ENCODE measurements at regions not wholly inside any gene's neighbourhood (a gene's known extent, or its start where the extent isn't known, plus 50 kb on each side); places are given as distances from the start of the nearest gene placed in this dataset.
A peak's percentile ranks its signal among the peaks of the same experiment; 100 is the strongest.

GRCh38 chr3:152945556-152945955, 110.6 kb downstream of the P2RY1 start:
- H3K9me3 ChIP-seq (ENCODE audit: insufficient read depth, low read depth) = no peaks in the 10 kb centered on the region
- ChIA-PET POLR2A (ENCODE audit: unreplicated experiment) (no interaction called here), CTCF (no interaction called here)
- H4K20me1 ChIP-seq (ENCODE audit: insufficient read depth) = no peaks in the 10 kb centered on the region
- no peak overlapping the region for H3K4me3 ChIP-seq
- H3K36me3 ChIP-seq (ENCODE audit: low read depth) = no peaks in the 10 kb centered on the region
- intact Hi-C loops (cut with micrococcal nuclease; ENCODE audit: unreplicated experiment) = no loop called here
- no peak overlapping the region for H3K4me2 ChIP-seq
- H3K9me2 ChIP-seq (ENCODE audit: insufficient read depth) = no peaks in the 10 kb centered on the region; the same call in 1 of the 2 replicates
- no TSS peak for BruUV-seq (replicated peaks)
- H3K27me3 ChIP-seq (ENCODE audit: insufficient read depth, low read depth) = no peaks in the 10 kb centered on the region
- H3K27ac ChIP-seq = no peak overlapping the region
- H3K79me2 ChIP-seq (ENCODE audit: low read depth) = no peaks in the 10 kb centered on the region
- no peak overlapping the region for H2AFZ ChIP-seq
- TF ChIP-seq CTCF (conservative IDR thresholded peaks at IDR 0.05) = no peak
- no peak for TF ChIP-seq EZH2 (IDR thresholded peaks at IDR 0.05; ENCODE audit: low read depth)
- no peak for DNase-seq
- peaks cover 10% of the 10 kb centered on the region; the same call in 1 of the 2 replicates for H3K4me1 ChIP-seq (replicated peaks; ENCODE audit: insufficient read depth)
- no peaks in the 10 kb centered on the region for H3F3A ChIP-seq (ENCODE audit: insufficient read depth, low read depth)

GRCh38 chr3:152957491-152957890, 122.6 kb downstream of the P2RY1 start:
- CTCF ChIA-PET = no interaction called here
- H3F3A ChIP-seq (ENCODE audit: insufficient read depth, low read depth) = no peaks in the 10 kb centered on the region
- H3K9me2 ChIP-seq (ENCODE audit: insufficient read depth) = peaks cover 5% of the 10 kb centered on the region; the same call in 1 of the 2 replicates
- H3K27ac ChIP-seq = no peak overlapping the region
- BruUV-seq (replicated peaks) = no TSS peak
- peaks cover 17% of the 10 kb centered on the region for H3K4me1 ChIP-seq (replicated peaks; ENCODE audit: insufficient read depth)
- H4K20me1 ChIP-seq (ENCODE audit: insufficient read depth) = no peaks in the 10 kb centered on the region
- no peaks in the 10 kb centered on the region for H3K27me3 ChIP-seq (ENCODE audit: insufficient read depth, low read depth)
- DNase-seq = no peak
- H3K4me2 ChIP-seq = no peak overlapping the region
- intact Hi-C loops (cut with micrococcal nuclease; ENCODE audit: unreplicated experiment) = no loop called here
- H3K36me3 ChIP-seq (ENCODE audit: low read depth) = no peaks in the 10 kb centered on the region
- no peak overlapping the region for H3K4me3 ChIP-seq
- no peaks in the 10 kb centered on the region; the same call in 1 of the 2 replicates for H3K9me3 ChIP-seq (ENCODE audit: insufficient read depth, low read depth)
- H2AFZ ChIP-seq = 0 out of 2 replicates have a peak overlapping the region, but pooled peaks have one; percentile 2
- no peak for TF ChIP-seq EZH2 (IDR thresholded peaks at IDR 0.05; ENCODE audit: low read depth)
- no peak for TF ChIP-seq CTCF (conservative IDR thresholded peaks at IDR 0.05)
- no peaks in the 10 kb centered on the region for H3K79me2 ChIP-seq (ENCODE audit: low read depth)
- POLR2A ChIA-PET (ENCODE audit: unreplicated experiment) = no interaction called here

- Histone ChIP-seq H3K4me3 (no peak overlapping the region), H2AFZ (no peak overlapping the region), H3K9me2 (ENCODE audit: insufficient read depth) (peaks cover 5% of the 10 kb centered on the region; the same call in 1 of the 2 replicates), H3K36me3 (ENCODE audit: low read depth) (no peaks in the 10 kb centered on the region), H3K27ac (no peak overlapping the region), H3K9me3 (ENCODE audit: insufficient read depth, low read depth) (no peaks in the 10 kb centered on the region; the same call in 1 of the 2 replicates), H3K4me1 (replicated peaks; ENCODE audit: insufficient read depth) (peaks cover 26% of the 10 kb centered on the region), H3K4me2 (no peak overlapping the region), H3K27me3 (ENCODE audit: insufficient read depth, low read depth) (no peaks in the 10 kb centered on the region), H3F3A (ENCODE audit: insufficient read depth, low read depth) (no peaks in the 10 kb centered on the region), H4K20me1 (ENCODE audit: insufficient read depth) (no peaks in the 10 kb centered on the region), H3K79me2 (ENCODE audit: low read depth) (no peaks in the 10 kb centered on the region)
- TF ChIP-seq CTCF (conservative IDR thresholded peaks at IDR 0.05) = no peak
- no peak for TF ChIP-seq EZH2 (IDR thresholded peaks at IDR 0.05; ENCODE audit: low read depth)
- ChIA-PET POLR2A (ENCODE audit: unreplicated experiment) (no interaction called here), CTCF (no interaction called here)
- intact Hi-C loops (cut with micrococcal nuclease; ENCODE audit: unreplicated experiment) = no loop called here
- no TSS peak for BruUV-seq (replicated peaks)
- no peak for DNase-seq
These were observed 124.4 kb downstream of the P2RY1 start for GRCh38 chr3:152959307-152959706.

Data from PC-9 (cell line).